ENCODE measurements at regions not wholly inside any gene's neighbourhood (a gene's known extent, or its start where the extent isn't known, plus 50 kb on each side); places are given as distances from the start of the nearest gene placed in this dataset.

- H3K9ac ChIP-seq (ENCODE audit: low read length), result no peak overlapping the region
- no peaks in the 10 kb centered on the region for H3K27me3 ChIP-seq (ENCODE audit: control insufficient read depth, insufficient read depth, low read length)
- H3K36me3 ChIP-seq (ENCODE audit: control insufficient read depth, insufficient read depth, low read length), result no peaks in the 10 kb centered on the region
- H3K27ac ChIP-seq (ENCODE audit: low read depth, low read length), result no peak overlapping the region
- H3K4me1 ChIP-seq (ENCODE audit: control insufficient read depth, insufficient read depth, low read length), result no peaks in the 10 kb centered on the region
- H3K4me3 ChIP-seq (ENCODE audit: low read depth, low read length), result no peak overlapping the region
- no peaks in the 10 kb centered on the region; the same call in 1 of the 2 replicates for H3K9me3 ChIP-seq (ENCODE audit: control insufficient read depth, insufficient read depth, low read depth, low read length)
Observed at GRCh38 chr1:57976216-57976615, 552.4 kb upstream of the DAB1 start.

GRCh38 chr1:57968321-57968720 lies 544.5 kb upstream of the DAB1 start:
- peaks cover 11% of the 10 kb centered on the region; the same call in 1 of the 2 replicates for H3K4me1 ChIP-seq (ENCODE audit: control insufficient read depth, insufficient read depth, low read length)
- no peaks in the 10 kb centered on the region; the same call in 1 of the 2 replicates for H3K9me3 ChIP-seq (ENCODE audit: control insufficient read depth, insufficient read depth, low read depth, low read length)
- H3K27me3 ChIP-seq (ENCODE audit: control insufficient read depth, insufficient read depth, low read length), result no peaks in the 10 kb centered on the region
- H3K27ac ChIP-seq (ENCODE audit: low read depth, low read length), result no peak overlapping the region
- no peaks in the 10 kb centered on the region for H3K36me3 ChIP-seq (ENCODE audit: control insufficient read depth, insufficient read depth, low read length)
- H3K9ac ChIP-seq (ENCODE audit: low read length), result no peak overlapping the region
- no peak overlapping the region for H3K4me3 ChIP-seq (ENCODE audit: low read depth, low read length)

- peaks cover 11% of the 10 kb centered on the region; the same call in 1 of the 2 replicates for H3K4me1 ChIP-seq (ENCODE audit: control insufficient read depth, insufficient read depth, low read length)
- H3K4me3 ChIP-seq (ENCODE audit: low read depth, low read length), result no peak overlapping the region
- H3K27me3 ChIP-seq (ENCODE audit: control insufficient read depth, insufficient read depth, low read length), result no peaks in the 10 kb centered on the region
- no peaks in the 10 kb centered on the region for H3K9me3 ChIP-seq (ENCODE audit: control insufficient read depth, insufficient read depth, low read depth, low read length)
- no peak overlapping the region for H3K27ac ChIP-seq (ENCODE audit: low read depth, low read length)
- H3K9ac ChIP-seq (ENCODE audit: low read length), result no peak overlapping the region
- H3K36me3 ChIP-seq (ENCODE audit: control insufficient read depth, insufficient read depth, low read length), result no peaks in the 10 kb centered on the region
Observed at GRCh38 chr1:57966751-57967406, 543.0 kb upstream of the DAB1 start.

GRCh38 chr1:57966340-57966739 lies 542.5 kb upstream of the DAB1 start:
- Histone ChIP-seq H3K27ac (ENCODE audit: low read depth, low read length) (no peak overlapping the region), H3K36me3 (ENCODE audit: control insufficient read depth, insufficient read depth, low read length) (no peaks in the 10 kb centered on the region)

GRCh38 chr1:57963581-57963980 lies 539.7 kb upstream of the DAB1 start:
- no peak overlapping the region for H3K9ac ChIP-seq (ENCODE audit: low read length)
- no peaks in the 10 kb centered on the region for H3K36me3 ChIP-seq (ENCODE audit: control insufficient read depth, insufficient read depth, low read length)
- no peak overlapping the region for H3K4me3 ChIP-seq (ENCODE audit: low read depth, low read length)
- no peaks in the 10 kb centered on the region for H3K9me3 ChIP-seq (ENCODE audit: control insufficient read depth, insufficient read depth, low read depth, low read length)
- no peak overlapping the region for H3K27ac ChIP-seq (ENCODE audit: low read depth, low read length)
- H3K27me3 ChIP-seq (ENCODE audit: control insufficient read depth, insufficient read depth, low read length), result no peaks in the 10 kb centered on the region
- H3K4me1 ChIP-seq (ENCODE audit: control insufficient read depth, insufficient read depth, low read length), result 0 out of 2 replicates have a peak, but pooled peaks cover 3% of the 10 kb centered on the region

More at GRCh38 chr1:57966340-57966739, 542.5 kb upstream of the DAB1 start:
- H3K9me3 ChIP-seq (ENCODE audit: control insufficient read depth, insufficient read depth, low read depth, low read length), result no peaks in the 10 kb centered on the region
- H3K27me3 ChIP-seq (ENCODE audit: control insufficient read depth, insufficient read depth, low read length), result no peaks in the 10 kb centered on the region
- no peak overlapping the region for H3K4me3 ChIP-seq (ENCODE audit: low read depth, low read length)
- peaks cover 11% of the 10 kb centered on the region; the same call in 1 of the 2 replicates for H3K4me1 ChIP-seq (ENCODE audit: control insufficient read depth, insufficient read depth, low read length)
- H3K9ac ChIP-seq (ENCODE audit: low read length), result no peak overlapping the region

GRCh38 chr1:57959531-57960241 lies 535.8 kb upstream of the DAB1 start:
- Histone ChIP-seq H3K27me3 (ENCODE audit: control insufficient read depth, insufficient read depth, low read length) (no peaks in the 10 kb centered on the region), H3K36me3 (ENCODE audit: control insufficient read depth, insufficient read depth, low read length) (no peaks in the 10 kb centered on the region), H3K4me1 (ENCODE audit: control insufficient read depth, insufficient read depth, low read length) (0 out of 2 replicates have a peak, but pooled peaks cover 3% of the 10 kb centered on the region), H3K9ac (ENCODE audit: low read length) (no peak overlapping the region), H3K27ac (ENCODE audit: low read depth, low read length) (no peak overlapping the region), H3K9me3 (ENCODE audit: control insufficient read depth, insufficient read depth, low read depth, low read length) (no peaks in the 10 kb centered on the region), H3K4me3 (ENCODE audit: low read depth, low read length) (no peak overlapping the region)

GRCh38 chr1:57957576-57957975 lies 533.7 kb upstream of the DAB1 start:
- H3K27me3 ChIP-seq (ENCODE audit: control insufficient read depth, insufficient read depth, low read length), result no peaks in the 10 kb centered on the region
- H3K9me3 ChIP-seq (ENCODE audit: control insufficient read depth, insufficient read depth, low read depth, low read length), result no peaks in the 10 kb centered on the region
- H3K4me1 ChIP-seq (ENCODE audit: control insufficient read depth, insufficient read depth, low read length), result no peaks in the 10 kb centered on the region
- no peak overlapping the region for H3K27ac ChIP-seq (ENCODE audit: low read depth, low read length)
- H3K36me3 ChIP-seq (ENCODE audit: control insufficient read depth, insufficient read depth, low read length), result no peaks in the 10 kb centered on the region
- H3K4me3 ChIP-seq (ENCODE audit: low read depth, low read length), result no peak overlapping the region
- no peak overlapping the region for H3K9ac ChIP-seq (ENCODE audit: low read length)

- H3K27ac ChIP-seq (ENCODE audit: low read depth, low read length), result no peak overlapping the region
- H3K4me3 ChIP-seq (ENCODE audit: low read depth, low read length), result no peak overlapping the region
- no peaks in the 10 kb centered on the region for H3K36me3 ChIP-seq (ENCODE audit: control insufficient read depth, insufficient read depth, low read length)
- H3K9ac ChIP-seq (ENCODE audit: low read length), result no peak overlapping the region
- H3K4me1 ChIP-seq (ENCODE audit: control insufficient read depth, insufficient read depth, low read length), result no peaks in the 10 kb centered on the region
- no peaks in the 10 kb centered on the region for H3K9me3 ChIP-seq (ENCODE audit: control insufficient read depth, insufficient read depth, low read depth, low read length)
- no peaks in the 10 kb centered on the region for H3K27me3 ChIP-seq (ENCODE audit: control insufficient read depth, insufficient read depth, low read length)
Observed at GRCh38 chr1:57951390-57951789, 527.5 kb upstream of the DAB1 start.

- H3K27ac ChIP-seq (ENCODE audit: low read depth, low read length), result no peak overlapping the region
- no peaks in the 10 kb centered on the region for H3K36me3 ChIP-seq (ENCODE audit: control insufficient read depth, insufficient read depth, low read length)
- H3K4me3 ChIP-seq (ENCODE audit: low read depth, low read length), result no peak overlapping the region
- no peaks in the 10 kb centered on the region for H3K9me3 ChIP-seq (ENCODE audit: control insufficient read depth, insufficient read depth, low read depth, low read length)
- H3K9ac ChIP-seq (ENCODE audit: low read length), result no peak overlapping the region
- no peaks in the 10 kb centered on the region for H3K4me1 ChIP-seq (ENCODE audit: control insufficient read depth, insufficient read depth, low read length)
- no peaks in the 10 kb centered on the region for H3K27me3 ChIP-seq (ENCODE audit: control insufficient read depth, insufficient read depth, low read length)
Observed at GRCh38 chr1:57949168-57949567, 525.3 kb upstream of the DAB1 start.

- no peaks in the 10 kb centered on the region for H3K27me3 ChIP-seq (ENCODE audit: control insufficient read depth, insufficient read depth, low read length)
- H3K9me3 ChIP-seq (ENCODE audit: control insufficient read depth, insufficient read depth, low read depth, low read length), result no peaks in the 10 kb centered on the region
- H3K36me3 ChIP-seq (ENCODE audit: control insufficient read depth, insufficient read depth, low read length), result no peaks in the 10 kb centered on the region
- no peak overlapping the region for H3K4me3 ChIP-seq (ENCODE audit: low read depth, low read length)
- no peaks in the 10 kb centered on the region for H3K4me1 ChIP-seq (ENCODE audit: control insufficient read depth, insufficient read depth, low read length)
- H3K27ac ChIP-seq (ENCODE audit: low read depth, low read length), result no peak overlapping the region
- no peak overlapping the region for H3K9ac ChIP-seq (ENCODE audit: low read length)
Observed at GRCh38 chr1:57947471-57947870, 523.6 kb upstream of the DAB1 start.

GRCh38 chr1:57945045-57945444 lies 521.2 kb upstream of the DAB1 start:
- Histone ChIP-seq H3K4me1 (ENCODE audit: control insufficient read depth, insufficient read depth, low read length) (no peaks in the 10 kb centered on the region), H3K27ac (ENCODE audit: low read depth, low read length) (no peak overlapping the region), H3K9ac (ENCODE audit: low read length) (no peak overlapping the region), H3K4me3 (ENCODE audit: low read depth, low read length) (no peak overlapping the region), H3K27me3 (ENCODE audit: control insufficient read depth, insufficient read depth, low read length) (no peaks in the 10 kb centered on the region), H3K9me3 (ENCODE audit: control insufficient read depth, insufficient read depth, low read depth, low read length) (no peaks in the 10 kb centered on the region), H3K36me3 (ENCODE audit: control insufficient read depth, insufficient read depth, low read length) (no peaks in the 10 kb centered on the region)

All from HUES6 (cell line).